NB4 (cell line): ENCODE measurements at regions not wholly inside any gene's neighbourhood (a gene's known extent, or its start where the extent isn't known, plus 50 kb on each side); places are given as distances from the start of the nearest gene placed in this dataset.

Experiments used
- DNase-seq: peaks from one replicate; pipeline ENCODE4 v3.0.0; 2010; ENCODE audit warnings: low read depth
- H3K4me3 ChIP-seq: one replicate; pipeline ENCODE4 v1.5.1; 2011; ENCODE audit warnings: mild to moderate bottlenecking, low read depth, low read length, moderate library complexity
- MYC ChIP-seq: IDR thresholded peaks from 2 replicates; pipeline ENCODE4 v1.6.1; 2011; ENCODE audit warnings: low read depth, low read length
- POLR2A ChIP-seq: IDR thresholded peaks from 2 replicates; pipeline ENCODE4 v1.6.1; 2011; ENCODE audit warnings: mild to moderate bottlenecking; ENCODE audit not compliant: insufficient read length; ENCODE audit errors: extremely low read depth
- TF ChIP-seq, protein P1 (sequence below): IDR thresholded peaks from 2 replicates; pipeline ENCODE4 v1.6.1; 2011; ENCODE audit warnings: low read depth, low read length
- TF ChIP-seq, protein P2 (sequence below): IDR thresholded peaks from one replicate; pipeline ENCODE4 v1.5.1; 2012; ENCODE audit warnings: low read depth, low read length

DNA sequence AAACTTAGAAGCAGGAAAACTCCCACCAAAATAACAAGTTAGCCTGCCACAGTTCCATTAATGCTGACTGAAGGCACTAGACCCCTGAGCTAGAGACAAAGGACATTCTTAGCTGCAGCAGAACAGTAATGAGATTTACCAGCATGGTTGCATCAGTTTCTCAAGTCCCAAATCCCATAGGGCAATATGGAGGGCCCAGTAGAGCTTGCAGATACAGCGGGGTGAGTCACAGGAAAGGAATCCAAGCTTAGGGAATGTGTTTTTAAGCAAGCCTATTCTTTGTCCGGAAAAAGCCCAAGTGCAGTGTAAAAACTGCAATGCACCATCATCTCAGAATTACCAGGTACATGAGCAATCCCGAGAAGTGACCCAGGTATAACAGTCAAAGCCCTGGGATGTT, 51.3 kb upstream of the EXOC1L start:
- H3K4me3 ChIP-seq: no peak overlapping the region
- DNase-seq: no peak
- TF ChIP-seq POLR2A (no peak), MYC (no peak)
- TF ChIP-seq, protein P1, sequence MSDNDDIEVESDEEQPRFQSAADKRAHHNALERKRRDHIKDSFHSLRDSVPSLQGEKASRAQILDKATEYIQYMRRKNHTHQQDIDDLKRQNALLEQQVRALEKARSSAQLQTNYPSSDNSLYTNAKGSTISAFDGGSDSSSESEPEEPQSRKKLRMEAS: no peak
- TF ChIP-seq, protein P2, sequence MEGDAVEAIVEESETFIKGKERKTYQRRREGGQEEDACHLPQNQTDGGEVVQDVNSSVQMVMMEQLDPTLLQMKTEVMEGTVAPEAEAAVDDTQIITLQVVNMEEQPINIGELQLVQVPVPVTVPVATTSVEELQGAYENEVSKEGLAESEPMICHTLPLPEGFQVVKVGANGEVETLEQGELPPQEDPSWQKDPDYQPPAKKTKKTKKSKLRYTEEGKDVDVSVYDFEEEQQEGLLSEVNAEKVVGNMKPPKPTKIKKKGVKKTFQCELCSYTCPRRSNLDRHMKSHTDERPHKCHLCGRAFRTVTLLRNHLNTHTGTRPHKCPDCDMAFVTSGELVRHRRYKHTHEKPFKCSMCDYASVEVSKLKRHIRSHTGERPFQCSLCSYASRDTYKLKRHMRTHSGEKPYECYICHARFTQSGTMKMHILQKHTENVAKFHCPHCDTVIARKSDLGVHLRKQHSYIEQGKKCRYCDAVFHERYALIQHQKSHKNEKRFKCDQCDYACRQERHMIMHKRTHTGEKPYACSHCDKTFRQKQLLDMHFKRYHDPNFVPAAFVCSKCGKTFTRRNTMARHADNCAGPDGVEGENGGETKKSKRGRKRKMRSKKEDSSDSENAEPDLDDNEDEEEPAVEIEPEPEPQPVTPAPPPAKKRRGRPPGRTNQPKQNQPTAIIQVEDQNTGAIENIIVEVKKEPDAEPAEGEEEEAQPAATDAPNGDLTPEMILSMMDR: no peak
